ENCODE measurements at regions not wholly inside any gene's neighbourhood (a gene's known extent, or its start where the extent isn't known, plus 50 kb on each side); places are given as distances from the start of the nearest gene placed in this dataset.
A peak's percentile ranks its signal among the peaks of the same experiment; 100 is the strongest.

DNA sequence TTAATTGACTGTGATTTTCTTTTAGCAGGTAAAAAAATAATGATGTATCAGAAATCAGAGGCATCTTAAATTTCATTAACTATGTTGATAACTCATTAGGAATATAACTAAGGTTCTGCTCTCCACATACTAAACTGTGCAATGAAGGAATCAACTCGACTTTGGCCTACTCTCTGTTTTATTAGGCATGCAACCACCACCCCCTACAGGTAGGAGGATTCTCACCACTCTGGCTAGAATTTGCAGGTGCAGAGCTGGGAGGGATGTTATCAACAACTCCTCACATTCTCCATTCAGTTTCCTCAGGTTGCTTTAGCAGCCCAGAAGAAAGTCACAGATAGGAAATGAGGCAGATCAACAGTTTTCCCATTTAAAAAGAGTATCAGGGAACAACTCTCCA is 160.1 kb downstream of the COX18 start:
- TF ChIP-seq, protein P1, sequence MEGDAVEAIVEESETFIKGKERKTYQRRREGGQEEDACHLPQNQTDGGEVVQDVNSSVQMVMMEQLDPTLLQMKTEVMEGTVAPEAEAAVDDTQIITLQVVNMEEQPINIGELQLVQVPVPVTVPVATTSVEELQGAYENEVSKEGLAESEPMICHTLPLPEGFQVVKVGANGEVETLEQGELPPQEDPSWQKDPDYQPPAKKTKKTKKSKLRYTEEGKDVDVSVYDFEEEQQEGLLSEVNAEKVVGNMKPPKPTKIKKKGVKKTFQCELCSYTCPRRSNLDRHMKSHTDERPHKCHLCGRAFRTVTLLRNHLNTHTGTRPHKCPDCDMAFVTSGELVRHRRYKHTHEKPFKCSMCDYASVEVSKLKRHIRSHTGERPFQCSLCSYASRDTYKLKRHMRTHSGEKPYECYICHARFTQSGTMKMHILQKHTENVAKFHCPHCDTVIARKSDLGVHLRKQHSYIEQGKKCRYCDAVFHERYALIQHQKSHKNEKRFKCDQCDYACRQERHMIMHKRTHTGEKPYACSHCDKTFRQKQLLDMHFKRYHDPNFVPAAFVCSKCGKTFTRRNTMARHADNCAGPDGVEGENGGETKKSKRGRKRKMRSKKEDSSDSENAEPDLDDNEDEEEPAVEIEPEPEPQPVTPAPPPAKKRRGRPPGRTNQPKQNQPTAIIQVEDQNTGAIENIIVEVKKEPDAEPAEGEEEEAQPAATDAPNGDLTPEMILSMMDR (IDR thresholded peaks at IDR 0.05), result peak; percentile 54
- TF ChIP-seq EZH2 (IDR thresholded peaks at IDR 0.05), result no peak
- TF ChIP-seq EZH2phosphoT487 (IDR thresholded peaks at IDR 0.05), result no peak
